Mesendoderm (in vitro differentiated cells): ENCODE measurements at regions not wholly inside any gene's neighbourhood (a gene's known extent, or its start where the extent isn't known, plus 50 kb on each side); places are given as distances from the start of the nearest gene placed in this dataset.

Experiments used
- DNase-seq: peaks from one replicate; pipeline ENCODE4 v3.0.0; 2013
- H2AK5ac ChIP-seq: 2 replicates; pipeline ENCODE4 v1.6.1; 2013; ENCODE audit warnings: low read length, inconsistent platforms
- H2BK120ac ChIP-seq: 2 replicates; pipeline ENCODE4 v1.6.1; 2013; ENCODE audit warnings: low read depth, mild to moderate bottlenecking, low read length, moderate library complexity, mixed read lengths
- H2BK15ac ChIP-seq: replicated peaks from 2 replicates; pipeline ENCODE4 v1.6.1; 2013; ENCODE audit warnings: low read depth, mild to moderate bottlenecking, moderate library complexity
- H2BK5ac ChIP-seq: 2 replicates; pipeline ENCODE4 v1.6.1; 2013; ENCODE audit warnings: low read length, inconsistent platforms
- H3K18ac ChIP-seq: 2 replicates; pipeline ENCODE4 v1.6.1; 2013; ENCODE audit warnings: mild to moderate bottlenecking, low read length, mixed read lengths
- H3K23ac ChIP-seq: one replicate; pipeline ENCODE4 v1.6.1; 2013; ENCODE audit warnings: low read length
- H3K27ac ChIP-seq: 2 replicates; pipeline ENCODE4 v1.5.1; 2013; ENCODE audit warnings: low read depth, mild to moderate bottlenecking, inconsistent platforms, low read length, moderate library complexity
- H3K27me3 ChIP-seq: 2 replicates; pipeline ENCODE4 v1.6.1; 2013; ENCODE audit warnings: low read length, control low read depth, mild to moderate bottlenecking, inconsistent platforms; ENCODE audit not compliant: insufficient read depth, poor library complexity
- H3K36me3 ChIP-seq: 2 replicates; pipeline ENCODE4 v1.6.1; 2013; ENCODE audit warnings: low read length, inconsistent platforms; ENCODE audit not compliant: control insufficient read depth, insufficient read depth
- H3K4ac ChIP-seq: one replicate; pipeline ENCODE4 v1.6.1; 2013; ENCODE audit warnings: low read depth, mild to moderate bottlenecking, low read length, moderate library complexity
- H3K4me1 ChIP-seq: 2 replicates; pipeline ENCODE4 v1.6.1; 2013; ENCODE audit warnings: low read depth, low read length, inconsistent platforms; ENCODE audit not compliant: control insufficient read depth
- H3K4me2 ChIP-seq: 2 replicates; pipeline ENCODE4 v1.6.1; 2013; ENCODE audit warnings: low read length
- H3K4me3 ChIP-seq: 2 replicates; pipeline ENCODE4 v1.5.1; 2013; ENCODE audit warnings: mild to moderate bottlenecking, low read length
- H3K56ac ChIP-seq: one replicate; pipeline ENCODE4 v1.6.1; 2013; ENCODE audit warnings: low read length
- H3K79me1 ChIP-seq: 2 replicates; pipeline ENCODE4 v1.6.1; 2013; ENCODE audit warnings: low read length, inconsistent platforms
- H3K79me2 ChIP-seq: 2 replicates; pipeline ENCODE4 v1.6.1; 2013; ENCODE audit warnings: mild to moderate bottlenecking, low read length; ENCODE audit not compliant: control insufficient read depth, insufficient read depth
- H3K9ac ChIP-seq: 2 replicates; pipeline ENCODE4 v1.6.1; 2013; ENCODE audit warnings: low read length, inconsistent platforms
- H4K5ac ChIP-seq: one replicate; pipeline ENCODE4 v1.6.1; 2013; ENCODE audit warnings: low read length
- H4K8ac ChIP-seq: one replicate; pipeline ENCODE4 v1.6.1; 2013; ENCODE audit warnings: low read depth, mild to moderate bottlenecking, control low read depth, low read length, moderate library complexity
- WGBS: extraction: QIAGEN DNeasy Blood & Tissue Kit; methylation state at CpG from one replicate; pipeline ENCODE4 v1.1.7; 2013; ENCODE audit warnings: low lambda C conversion rate, missing lambda C conversion rate; ENCODE audit not compliant: insufficient coverage; ENCODE audit errors: extremely low coverage; 5-methylcytosine and 5-hydroxymethylcytosine counted together

- Histone ChIP-seq H3K4ac (no peak overlapping the region), H4K8ac (no peak overlapping the region), H2AK5ac (no peak overlapping the region), H4K5ac (no peak overlapping the region), H2BK120ac (no peak overlapping the region), H3K18ac (no peak overlapping the region), H3K27me3 (no peaks in the 10 kb centered on the region), H3K56ac (no peak overlapping the region), H3K36me3 (no peaks in the 10 kb centered on the region), H3K9ac (no peak overlapping the region), H3K4me1 (no peaks in the 10 kb centered on the region), H3K79me2 (no peaks in the 10 kb centered on the region), H3K4me2 (no peak overlapping the region), H2BK5ac (no peak overlapping the region), H3K23ac (no peak overlapping the region), H3K27ac (no peak overlapping the region), H2BK15ac (no peak overlapping the region), H3K79me1 (no peaks in the 10 kb centered on the region), H3K4me3 (no peak overlapping the region)
- no peak for DNase-seq
- 100% methylated on average over 1 of the region's 4 CpGs for WGBS
Measured at GRCh38 chr5:147061431-147061830, 173.4 kb upstream of the STK32A start.

GRCh38 chr5:147062427-147062826 lies 172.4 kb upstream of the STK32A start:
- Histone ChIP-seq H3K4me1 (no peaks in the 10 kb centered on the region), H2BK15ac (no peak overlapping the region), H4K8ac (no peak overlapping the region), H3K9ac (no peak overlapping the region), H3K56ac (no peak overlapping the region), H2BK120ac (no peak overlapping the region), H3K79me2 (no peaks in the 10 kb centered on the region), H3K27ac (no peak overlapping the region), H2BK5ac (no peak overlapping the region), H3K36me3 (no peaks in the 10 kb centered on the region), H3K4me2 (no peak overlapping the region), H2AK5ac (no peak overlapping the region), H4K5ac (no peak overlapping the region), H3K18ac (no peak overlapping the region), H3K79me1 (no peaks in the 10 kb centered on the region), H3K4ac (no peak overlapping the region), H3K23ac (no peak overlapping the region), H3K4me3 (no peak overlapping the region), H3K27me3 (no peaks in the 10 kb centered on the region)
- no CpG with 5 or more reads among the region's 4 CpGs for WGBS
- DNase-seq: no peak

- no peak for DNase-seq
Measured at GRCh38 chr5:147063943-147064342, 170.9 kb upstream of the STK32A start.

GRCh38 chr5:147065071-147065470 lies 169.8 kb upstream of the STK32A start:
- H3K4ac ChIP-seq: no peak overlapping the region
- no peaks in the 10 kb centered on the region for H3K79me2 ChIP-seq
- H4K5ac ChIP-seq: no peak overlapping the region
- no peaks in the 10 kb centered on the region for H3K27me3 ChIP-seq
- H3K23ac ChIP-seq: no peak overlapping the region
- no peaks in the 10 kb centered on the region for H3K79me1 ChIP-seq
- H3K4me3 ChIP-seq: no peak overlapping the region
- H2BK15ac ChIP-seq: no peak overlapping the region
- H3K36me3 ChIP-seq: no peaks in the 10 kb centered on the region
- no peak overlapping the region for H3K56ac ChIP-seq
- H3K27ac ChIP-seq: no peak overlapping the region
- no peak overlapping the region for H2AK5ac ChIP-seq
- no peaks in the 10 kb centered on the region for H3K4me1 ChIP-seq
- no peak for DNase-seq
- no peak overlapping the region for H2BK120ac ChIP-seq
- no peak overlapping the region for H3K18ac ChIP-seq
- no CpG with 5 or more reads among the region's 1 CpG for WGBS
- no peak overlapping the region for H4K8ac ChIP-seq
- no peak overlapping the region for H2BK5ac ChIP-seq
- H3K9ac ChIP-seq: no peak overlapping the region
- H3K4me2 ChIP-seq: no peak overlapping the region

More at GRCh38 chr5:147063943-147064342, 170.9 kb upstream of the STK32A start:
- H3K4me2 ChIP-seq: no peak overlapping the region
- WGBS: no CpG with 5 or more reads among the region's 2 CpGs
- H3K79me2 ChIP-seq: no peaks in the 10 kb centered on the region
- no peak overlapping the region for H3K23ac ChIP-seq
- H3K9ac ChIP-seq: no peak overlapping the region
- no peak overlapping the region for H3K4me3 ChIP-seq
- no peaks in the 10 kb centered on the region for H3K79me1 ChIP-seq
- no peak overlapping the region for H2BK120ac ChIP-seq
- no peak overlapping the region for H2BK5ac ChIP-seq
- H3K4me1 ChIP-seq: no peaks in the 10 kb centered on the region
- H3K27ac ChIP-seq: no peak overlapping the region
- H3K18ac ChIP-seq: no peak overlapping the region
- no peak overlapping the region for H2AK5ac ChIP-seq
- H3K36me3 ChIP-seq: no peaks in the 10 kb centered on the region
- no peak overlapping the region for H3K56ac ChIP-seq
- H3K27me3 ChIP-seq: no peaks in the 10 kb centered on the region
- no peak overlapping the region for H4K5ac ChIP-seq
- H4K8ac ChIP-seq: no peak overlapping the region
- H2BK15ac ChIP-seq: no peak overlapping the region
- H3K4ac ChIP-seq: no peak overlapping the region

- Histone ChIP-seq H4K8ac (no peak overlapping the region), H3K79me1 (no peaks in the 10 kb centered on the region), H3K56ac (no peak overlapping the region), H3K27ac (no peak overlapping the region), H3K4me2 (no peak overlapping the region), H3K4me3 (no peak overlapping the region), H3K4ac (no peak overlapping the region), H3K27me3 (no peaks in the 10 kb centered on the region), H2BK15ac (no peak overlapping the region), H3K79me2 (no peaks in the 10 kb centered on the region), H2AK5ac (no peak overlapping the region), H3K4me1 (no peaks in the 10 kb centered on the region), H3K36me3 (no peaks in the 10 kb centered on the region), H2BK5ac (no peak overlapping the region), H3K23ac (no peak overlapping the region), H4K5ac (no peak overlapping the region), H3K9ac (no peak overlapping the region), H2BK120ac (no peak overlapping the region), H3K18ac (no peak overlapping the region)
- WGBS: no CpG with 5 or more reads among the region's 4 CpGs
- no peak for DNase-seq
Measured at GRCh38 chr5:147068998-147069397, 165.8 kb upstream of the STK32A start.

GRCh38 chr5:147072622-147073021 lies 162.2 kb upstream of the STK32A start:
- Histone ChIP-seq H3K27me3 (no peaks in the 10 kb centered on the region), H2BK120ac (no peak overlapping the region), H4K5ac (no peak overlapping the region), H3K4ac (no peak overlapping the region), H3K23ac (no peak overlapping the region), H3K18ac (no peak overlapping the region), H3K4me2 (no peak overlapping the region), H3K4me1 (no peaks in the 10 kb centered on the region), H3K79me2 (no peaks in the 10 kb centered on the region), H2BK15ac (no peak overlapping the region), H2BK5ac (no peak overlapping the region), H3K56ac (no peak overlapping the region), H3K36me3 (no peaks in the 10 kb centered on the region), H3K4me3 (no peak overlapping the region), H4K8ac (no peak overlapping the region), H3K79me1 (no peaks in the 10 kb centered on the region), H3K9ac (no peak overlapping the region), H3K27ac (no peak overlapping the region), H2AK5ac (no peak overlapping the region)
- no CpG with 5 or more reads among the region's 2 CpGs for WGBS
- no peak for DNase-seq
